ENCODE measurements at regions not wholly inside any gene's neighbourhood (a gene's known extent, or its start where the extent isn't known, plus 50 kb on each side); places are given as distances from the start of the nearest gene placed in this dataset.

DNA sequence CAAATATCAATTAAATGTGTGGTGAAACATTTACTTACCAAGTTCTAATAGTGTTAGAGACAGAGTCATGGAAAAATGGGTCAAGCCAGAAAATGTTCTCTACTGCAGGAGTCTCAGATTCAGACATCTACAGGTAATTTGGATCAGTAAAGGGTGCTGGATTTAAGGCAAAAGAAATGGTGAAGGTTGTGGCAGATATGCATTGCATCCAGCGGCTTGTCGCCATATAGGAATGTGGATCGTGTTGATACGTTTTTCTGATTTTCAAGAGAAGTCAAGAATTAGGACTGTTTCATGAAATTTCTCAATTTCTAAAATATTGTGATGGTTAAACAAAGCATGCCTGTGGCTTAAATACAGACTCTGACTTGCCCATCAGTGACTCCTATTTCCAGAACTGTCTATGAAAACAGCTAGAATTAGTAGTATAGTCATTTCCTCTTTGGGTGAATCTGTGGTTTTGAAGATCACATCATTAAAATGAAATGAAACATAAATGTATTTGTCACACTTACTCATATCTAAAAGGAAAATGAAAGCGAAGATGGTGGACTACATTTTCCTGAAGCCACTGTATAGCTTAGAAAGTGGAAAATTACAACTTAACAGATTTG is 110.1 kb upstream of the VEGFC start:
- DNase-seq (no peak), ATAC-seq (no peak)
- no peaks in the 10 kb centered on the region for H3K9me3 ChIP-seq
- intact Hi-C loops (cut with DNase I): no loop called here
- H3K4me1 ChIP-seq: no peaks in the 10 kb centered on the region
- H3K36me3 ChIP-seq: no peaks in the 10 kb centered on the region
- TF ChIP-seq, protein P1, sequence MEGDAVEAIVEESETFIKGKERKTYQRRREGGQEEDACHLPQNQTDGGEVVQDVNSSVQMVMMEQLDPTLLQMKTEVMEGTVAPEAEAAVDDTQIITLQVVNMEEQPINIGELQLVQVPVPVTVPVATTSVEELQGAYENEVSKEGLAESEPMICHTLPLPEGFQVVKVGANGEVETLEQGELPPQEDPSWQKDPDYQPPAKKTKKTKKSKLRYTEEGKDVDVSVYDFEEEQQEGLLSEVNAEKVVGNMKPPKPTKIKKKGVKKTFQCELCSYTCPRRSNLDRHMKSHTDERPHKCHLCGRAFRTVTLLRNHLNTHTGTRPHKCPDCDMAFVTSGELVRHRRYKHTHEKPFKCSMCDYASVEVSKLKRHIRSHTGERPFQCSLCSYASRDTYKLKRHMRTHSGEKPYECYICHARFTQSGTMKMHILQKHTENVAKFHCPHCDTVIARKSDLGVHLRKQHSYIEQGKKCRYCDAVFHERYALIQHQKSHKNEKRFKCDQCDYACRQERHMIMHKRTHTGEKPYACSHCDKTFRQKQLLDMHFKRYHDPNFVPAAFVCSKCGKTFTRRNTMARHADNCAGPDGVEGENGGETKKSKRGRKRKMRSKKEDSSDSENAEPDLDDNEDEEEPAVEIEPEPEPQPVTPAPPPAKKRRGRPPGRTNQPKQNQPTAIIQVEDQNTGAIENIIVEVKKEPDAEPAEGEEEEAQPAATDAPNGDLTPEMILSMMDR (IDR thresholded peaks at IDR 0.05): no peak
- H3K4me3 ChIP-seq: no peak overlapping the region
- H3K27me3 ChIP-seq: no peaks in the 10 kb centered on the region
- H3K27ac ChIP-seq: no peak overlapping the region

DNA sequence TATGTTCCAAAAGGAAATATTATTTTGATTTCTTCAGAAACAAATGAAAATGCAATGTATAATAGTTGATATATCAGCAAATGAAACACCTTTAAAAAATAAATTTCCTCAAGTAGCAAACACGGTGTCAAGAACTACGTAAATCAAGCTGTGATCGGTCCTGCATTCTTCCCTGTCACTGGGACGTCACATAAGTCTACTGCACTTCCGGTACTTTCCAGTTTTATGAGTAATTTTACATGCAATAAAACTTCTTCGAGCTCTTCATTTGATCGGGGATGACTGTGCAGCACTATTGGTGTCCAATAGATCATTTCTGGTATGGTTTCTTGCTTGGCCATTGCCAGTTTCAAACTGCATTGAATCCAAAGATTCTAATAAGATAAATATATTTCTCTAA is 114.0 kb upstream of the VEGFC start:
- ATAC-seq: no peak
- intact Hi-C loops (cut with DNase I): no loop called here
- no peaks in the 10 kb centered on the region for H3K27me3 ChIP-seq
- H3K4me1 ChIP-seq: no peaks in the 10 kb centered on the region
- no peaks in the 10 kb centered on the region for H3K36me3 ChIP-seq
- no peak for DNase-seq
- H3K27ac ChIP-seq: no peak overlapping the region
- H3K9me3 ChIP-seq: no peaks in the 10 kb centered on the region
- H3K4me3 ChIP-seq: no peak overlapping the region
- TF ChIP-seq, protein P1 (IDR thresholded peaks at IDR 0.05): no peak

DNA sequence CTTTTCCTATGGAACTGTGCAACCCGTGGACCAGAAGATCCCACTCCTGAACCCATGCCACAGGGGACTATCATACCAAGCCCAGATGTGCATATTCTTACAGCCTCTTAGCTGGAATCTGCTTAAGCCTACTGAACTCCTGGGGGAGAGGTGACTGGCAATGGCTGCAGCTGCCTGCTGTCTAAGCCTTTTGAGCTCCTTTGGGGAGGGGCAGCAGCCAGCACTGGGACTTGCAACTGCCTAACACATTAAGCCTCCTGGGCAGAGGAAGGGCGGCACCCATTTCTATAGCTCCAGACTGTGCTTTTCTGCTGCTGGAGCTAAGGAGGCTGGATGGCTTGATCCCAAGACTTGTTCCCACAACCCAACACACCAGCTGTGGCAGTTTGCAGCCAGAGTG is 117.9 kb upstream of the VEGFC start:
- Histone ChIP-seq H3K36me3 (no peaks in the 10 kb centered on the region), H3K4me3 (no peak overlapping the region), H3K27me3 (no peaks in the 10 kb centered on the region), H3K9me3 (no peaks in the 10 kb centered on the region), H3K4me1 (no peaks in the 10 kb centered on the region), H3K27ac (no peak overlapping the region)
- DNase-seq (no peak), ATAC-seq (no peak)
- TF ChIP-seq, protein P1 (IDR thresholded peaks at IDR 0.05): no peak
- intact Hi-C loops (cut with DNase I): no loop called here

DNA sequence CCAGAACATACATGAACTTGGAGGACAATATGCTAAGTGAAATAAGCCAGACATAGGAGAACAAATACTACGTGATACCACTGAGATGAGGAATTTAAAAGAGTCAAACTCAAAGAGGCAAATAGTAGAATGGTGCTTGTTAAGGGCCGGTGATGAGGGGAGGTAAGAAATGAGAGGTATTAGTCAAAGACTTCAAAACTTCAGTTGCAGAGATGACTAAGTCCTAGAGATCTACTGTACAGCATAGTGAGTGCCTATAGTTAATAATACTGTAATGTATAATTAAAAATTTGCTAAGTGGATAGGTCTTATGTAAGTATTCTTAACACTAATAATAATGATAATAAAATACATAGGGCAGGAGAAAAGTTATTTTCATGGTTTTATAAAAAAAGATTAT is 126.9 kb upstream of the VEGFC start:
- TF ChIP-seq, protein P1 (IDR thresholded peaks at IDR 0.05): no peak
- no peaks in the 10 kb centered on the region for H3K9me3 ChIP-seq
- no peak overlapping the region for H3K27ac ChIP-seq
- intact Hi-C loops (cut with DNase I): no loop called here
- H3K36me3 ChIP-seq: no peaks in the 10 kb centered on the region
- no peaks in the 10 kb centered on the region for H3K27me3 ChIP-seq
- DNase-seq (no peak), ATAC-seq (no peak)
- no peaks in the 10 kb centered on the region for H3K4me1 ChIP-seq
- no peak overlapping the region for H3K4me3 ChIP-seq

DNA sequence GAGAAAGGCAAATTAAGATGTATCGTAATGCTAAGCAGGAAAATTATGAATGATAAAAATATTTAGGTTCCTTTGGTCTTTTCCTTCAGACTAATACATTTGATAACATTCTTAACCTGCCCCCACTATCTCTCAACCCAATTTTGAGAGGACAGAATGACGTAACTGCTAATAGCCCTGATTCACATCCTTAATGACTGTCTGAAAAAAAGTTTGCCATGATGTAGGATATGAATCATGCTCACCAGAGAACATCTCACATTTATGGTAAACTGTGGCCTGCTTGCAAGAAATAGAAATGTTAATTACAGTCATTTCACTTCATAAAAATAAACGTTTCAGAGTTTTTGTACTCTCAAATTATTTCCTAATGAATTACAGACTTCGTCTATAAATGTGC is 128.0 kb upstream of the VEGFC start:
- H3K36me3 ChIP-seq: no peaks in the 10 kb centered on the region
- ATAC-seq (no peak), DNase-seq (no peak)
- no peaks in the 10 kb centered on the region for H3K4me1 ChIP-seq
- TF ChIP-seq, protein P1 (IDR thresholded peaks at IDR 0.05): no peak
- H3K27ac ChIP-seq: no peak overlapping the region
- H3K9me3 ChIP-seq: no peaks in the 10 kb centered on the region
- intact Hi-C loops (cut with DNase I): no loop called here
- H3K4me3 ChIP-seq: no peak overlapping the region
- H3K27me3 ChIP-seq: no peaks in the 10 kb centered on the region

DNA sequence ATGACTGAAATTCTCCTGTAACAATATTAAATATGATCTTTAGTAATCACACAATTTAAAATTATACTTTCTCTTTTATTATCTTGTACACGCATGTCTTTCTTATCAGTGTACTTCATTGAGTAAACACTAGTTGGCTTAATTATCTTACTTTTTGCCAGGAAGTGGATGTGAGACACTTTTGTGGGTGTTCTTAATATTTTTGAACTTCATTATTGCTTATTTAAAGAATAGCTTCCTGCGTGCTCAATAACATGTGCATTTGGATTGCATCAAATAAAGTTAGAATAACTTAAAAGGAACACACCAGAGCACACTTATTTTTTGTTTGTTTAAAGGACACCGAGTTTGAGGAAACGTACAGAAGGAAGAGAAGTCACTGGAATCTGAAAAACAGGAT is 128.5 kb upstream of the VEGFC start:
- no peaks in the 10 kb centered on the region for H3K36me3 ChIP-seq
- TF ChIP-seq, protein P1 (IDR thresholded peaks at IDR 0.05): no peak
- no peak overlapping the region for H3K27ac ChIP-seq
- DNase-seq (no peak), ATAC-seq (no peak)
- H3K27me3 ChIP-seq: no peaks in the 10 kb centered on the region
- no peaks in the 10 kb centered on the region for H3K4me1 ChIP-seq
- no peak overlapping the region for H3K4me3 ChIP-seq
- H3K9me3 ChIP-seq: no peaks in the 10 kb centered on the region
- intact Hi-C loops (cut with DNase I): no loop called here

All from upper lobe of right lung (tissue), 1 donor.